Rectal smooth muscle tissue (tissue), 1 donor: ENCODE measurements at regions not wholly inside any gene's neighbourhood (a gene's known extent, or its start where the extent isn't known, plus 50 kb on each side); places are given as distances from the start of the nearest gene placed in this dataset.

Experiments
- H3K27ac ChIP-seq: one replicate; pipeline ENCODE4 v1.7.0; 2013; ENCODE audit warnings: low read depth, low read length, inconsistent platforms
- H3K27me3 ChIP-seq: one replicate; pipeline ENCODE4 v1.7.0; 2013; ENCODE audit warnings: low read length; ENCODE audit not compliant: control insufficient read depth, insufficient read depth
- H3K36me3 ChIP-seq: one replicate; pipeline ENCODE4 v1.7.0; 2013; ENCODE audit warnings: low read length; ENCODE audit not compliant: control insufficient read depth, insufficient read depth
- H3K4me1 ChIP-seq: one replicate; pipeline ENCODE4 v1.7.0; 2013; ENCODE audit warnings: low read length; ENCODE audit not compliant: control insufficient read depth, insufficient read depth
- H3K4me3 ChIP-seq: one replicate; pipeline ENCODE4 v1.7.0; 2013; ENCODE audit warnings: low read length
- H3K9ac ChIP-seq: one replicate; pipeline ENCODE4 v1.7.0; 2013; ENCODE audit warnings: low read length

GRCh38 chr3:148420242-148420641 is 277.5 kb upstream of the AGTR1 start:
- no peaks in the 10 kb centered on the region for H3K4me1 ChIP-seq
- H3K9ac ChIP-seq = no peak overlapping the region
- no peaks in the 10 kb centered on the region for H3K36me3 ChIP-seq
- no peaks in the 10 kb centered on the region for H3K27me3 ChIP-seq
- H3K27ac ChIP-seq = no peak overlapping the region
- no peak overlapping the region for H3K4me3 ChIP-seq

- no peak overlapping the region for H3K9ac ChIP-seq
- H3K4me1 ChIP-seq = no peaks in the 10 kb centered on the region
- no peak overlapping the region for H3K4me3 ChIP-seq
- no peaks in the 10 kb centered on the region for H3K27me3 ChIP-seq
- H3K27ac ChIP-seq = no peak overlapping the region
- no peaks in the 10 kb centered on the region for H3K36me3 ChIP-seq
Measured at GRCh38 chr3:148428862-148429605, 268.7 kb upstream of the AGTR1 start.

- H3K9ac ChIP-seq = no peak overlapping the region
- no peaks in the 10 kb centered on the region for H3K4me1 ChIP-seq
- no peak overlapping the region for H3K4me3 ChIP-seq
Measured at GRCh38 chr3:148433665-148434064, 264.0 kb upstream of the AGTR1 start.

GRCh38 chr3:148435534-148435933 is 262.2 kb upstream of the AGTR1 start:
- Histone ChIP-seq H3K36me3 (no peaks in the 10 kb centered on the region), H3K4me3 (no peak overlapping the region), H3K4me1 (no peaks in the 10 kb centered on the region), H3K27ac (no peak overlapping the region), H3K9ac (no peak overlapping the region), H3K27me3 (no peaks in the 10 kb centered on the region)

More at GRCh38 chr3:148433665-148434064, 264.0 kb upstream of the AGTR1 start:
- H3K27me3 ChIP-seq = no peaks in the 10 kb centered on the region
- no peak overlapping the region for H3K27ac ChIP-seq
- no peaks in the 10 kb centered on the region for H3K36me3 ChIP-seq

- Histone ChIP-seq H3K4me3 (no peak overlapping the region), H3K27me3 (no peaks in the 10 kb centered on the region), H3K36me3 (no peaks in the 10 kb centered on the region), H3K4me1 (no peaks in the 10 kb centered on the region), H3K27ac (no peak overlapping the region), H3K9ac (no peak overlapping the region)
Measured at GRCh38 chr3:148439254-148439822, 258.4 kb upstream of the AGTR1 start.

- Histone ChIP-seq H3K27ac (no peak overlapping the region), H3K36me3 (no peaks in the 10 kb centered on the region), H3K4me1 (no peaks in the 10 kb centered on the region), H3K27me3 (no peaks in the 10 kb centered on the region), H3K4me3 (no peak overlapping the region), H3K9ac (no peak overlapping the region)
Measured at GRCh38 chr3:148441191-148441590, 256.5 kb upstream of the AGTR1 start.

GRCh38 chr3:148450819-148451218 is 246.9 kb upstream of the AGTR1 start:
- H3K4me1 ChIP-seq = no peaks in the 10 kb centered on the region

GRCh38 chr3:148451969-148452368 is 245.7 kb upstream of the AGTR1 start:
- no peak overlapping the region for H3K27ac ChIP-seq
- no peaks in the 10 kb centered on the region for H3K36me3 ChIP-seq
- no peak overlapping the region for H3K9ac ChIP-seq
- H3K4me1 ChIP-seq = no peaks in the 10 kb centered on the region
- H3K27me3 ChIP-seq = no peaks in the 10 kb centered on the region
- H3K4me3 ChIP-seq = no peak overlapping the region

More at GRCh38 chr3:148450819-148451218, 246.9 kb upstream of the AGTR1 start:
- no peaks in the 10 kb centered on the region for H3K36me3 ChIP-seq
- H3K27ac ChIP-seq = no peak overlapping the region
- H3K27me3 ChIP-seq = no peaks in the 10 kb centered on the region
- no peak overlapping the region for H3K4me3 ChIP-seq
- H3K9ac ChIP-seq = no peak overlapping the region

GRCh38 chr3:148453781-148454191 is 243.9 kb upstream of the AGTR1 start:
- no peaks in the 10 kb centered on the region for H3K27me3 ChIP-seq
- H3K4me3 ChIP-seq = no peak overlapping the region
- no peak overlapping the region for H3K27ac ChIP-seq
- H3K4me1 ChIP-seq = no peaks in the 10 kb centered on the region
- no peaks in the 10 kb centered on the region for H3K36me3 ChIP-seq
- H3K9ac ChIP-seq = no peak overlapping the region

- Histone ChIP-seq H3K27ac (no peak overlapping the region), H3K9ac (no peak overlapping the region), H3K36me3 (no peaks in the 10 kb centered on the region), H3K27me3 (no peaks in the 10 kb centered on the region), H3K4me1 (no peaks in the 10 kb centered on the region), H3K4me3 (no peak overlapping the region)
Measured at GRCh38 chr3:148455098-148455497, 242.6 kb upstream of the AGTR1 start.

GRCh38 chr3:148457886-148458285 is 239.8 kb upstream of the AGTR1 start:
- Histone ChIP-seq H3K36me3 (no peaks in the 10 kb centered on the region), H3K4me3 (no peak overlapping the region), H3K4me1 (no peaks in the 10 kb centered on the region), H3K27ac (no peak overlapping the region), H3K9ac (no peak overlapping the region), H3K27me3 (no peaks in the 10 kb centered on the region)

- H3K9ac ChIP-seq = no peak overlapping the region
- no peaks in the 10 kb centered on the region for H3K4me1 ChIP-seq
- no peaks in the 10 kb centered on the region for H3K36me3 ChIP-seq
- H3K4me3 ChIP-seq = no peak overlapping the region
- H3K27ac ChIP-seq = no peak overlapping the region
- no peaks in the 10 kb centered on the region for H3K27me3 ChIP-seq
Measured at GRCh38 chr3:148459931-148460513, 237.7 kb upstream of the AGTR1 start.

- Histone ChIP-seq H3K4me1 (no peaks in the 10 kb centered on the region), H3K27me3 (no peaks in the 10 kb centered on the region), H3K9ac (no peak overlapping the region)
Measured at GRCh38 chr3:148460686-148461085, 237.0 kb upstream of the AGTR1 start.

More at GRCh38 chr3:148460686-148461085, 237.0 kb upstream of the AGTR1 start:
- H3K4me3 ChIP-seq = no peak overlapping the region
- H3K36me3 ChIP-seq = no peaks in the 10 kb centered on the region
- no peak overlapping the region for H3K27ac ChIP-seq
